ENCODE measurements at regions not wholly inside any gene's neighbourhood (a gene's known extent, or its start where the extent isn't known, plus 50 kb on each side); places are given as distances from the start of the nearest gene placed in this dataset.
A peak's percentile ranks its signal among the peaks of the same experiment; 100 is the strongest.

- Histone ChIP-seq H3K36me3 (no peaks in the 10 kb centered on the region), H3K4me3 (no peak overlapping the region), H3K27me3 (no peaks in the 10 kb centered on the region), H3K27ac (peak overlapping the region in 1 of 4 donors; percentile 31), H3K4me1 (no peaks in the 10 kb centered on the region), H3K9me3 (no peaks in the 10 kb centered on the region)
- TF ChIP-seq POLR2A (IDR thresholded peaks at IDR 0.05): no peak
- no peak for TF ChIP-seq CTCF (IDR thresholded peaks at IDR 0.05)
- no peak for DNase-seq
Observed at GRCh38 chr2:67503066-67503795, 106.1 kb downstream of the ETAA1 start.

GRCh38 chr2:67510745-67511144 is 113.6 kb downstream of the ETAA1 start:
- TF ChIP-seq POLR2A (IDR thresholded peaks at IDR 0.05) (no peak), CTCF (IDR thresholded peaks at IDR 0.05) (no peak)
- Histone ChIP-seq H3K36me3 (no peaks in the 10 kb centered on the region), H3K4me3 (no peak overlapping the region), H3K4me1 (no peaks in the 10 kb centered on the region), H3K27ac (no peak overlapping the region), H3K9me3 (no peaks in the 10 kb centered on the region), H3K27me3 (no peaks in the 10 kb centered on the region)
- no peak for DNase-seq

GRCh38 chr2:67514515-67514914 is 117.4 kb downstream of the ETAA1 start:
- no peak overlapping the region for H3K4me3 ChIP-seq
- no peak for DNase-seq
- TF ChIP-seq CTCF (IDR thresholded peaks at IDR 0.05): no peak
- no peak for TF ChIP-seq POLR2A (IDR thresholded peaks at IDR 0.05)
- H3K9me3 ChIP-seq: no peaks in the 10 kb centered on the region
- no peaks in the 10 kb centered on the region for H3K36me3 ChIP-seq
- H3K27ac ChIP-seq: no peak overlapping the region
- H3K27me3 ChIP-seq: no peaks in the 10 kb centered on the region
- H3K4me1 ChIP-seq: no peaks in the 10 kb centered on the region

GRCh38 chr2:67515056-67515455 is 117.9 kb downstream of the ETAA1 start:
- Histone ChIP-seq H3K4me1 (no peaks in the 10 kb centered on the region), H3K9me3 (no peaks in the 10 kb centered on the region), H3K27me3 (no peaks in the 10 kb centered on the region), H3K4me3 (no peak overlapping the region), H3K27ac (no peak overlapping the region), H3K36me3 (no peaks in the 10 kb centered on the region)
- TF ChIP-seq CTCF (IDR thresholded peaks at IDR 0.05) (no peak), POLR2A (IDR thresholded peaks at IDR 0.05) (no peak)
- no peak for DNase-seq

- TF ChIP-seq POLR2A (IDR thresholded peaks at IDR 0.05) (no peak), CTCF (IDR thresholded peaks at IDR 0.05) (no peak)
- no peaks in the 10 kb centered on the region for H3K4me1 ChIP-seq
- H3K36me3 ChIP-seq: no peaks in the 10 kb centered on the region
- no peaks in the 10 kb centered on the region for H3K27me3 ChIP-seq
- DNase-seq: no peak
- H3K4me3 ChIP-seq: no peak overlapping the region
- peak overlapping the region in 1 of 4 donors; percentile 20 for H3K27ac ChIP-seq
- no peaks in the 10 kb centered on the region for H3K9me3 ChIP-seq
Observed at GRCh38 chr2:67515538-67515937, 118.4 kb downstream of the ETAA1 start.
